Gastrocnemius medialis (tissue), 4 donors: ENCODE measurements at regions not wholly inside any gene's neighbourhood (a gene's known extent, or its start where the extent isn't known, plus 50 kb on each side); places are given as distances from the start of the nearest gene placed in this dataset.

Source experiments
- POLR2A ChIP-seq, 2 donors: fragments of 450-650 bp; IDR thresholded peaks; one replicate each; pipeline ENCODE4 v1.6.1; 2017; ENCODE audit warnings: antibody characterized with exemption in 2 of 2, mild to moderate bottlenecking in 2 of 2, moderate library complexity in 2 of 2
- TF ChIP-seq, protein P1 (sequence below), 5 experiments: fragments of 450-650 bp in 3 of 5; fragments of 200-600 bp in 2 of 5; sonication (generic) in 2 of 5; IDR thresholded peaks in 4 of 5; conservative IDR thresholded peaks in 1 of 5; 1 replicate in 4 of 5; 2 replicates in 1 of 5; pipeline ENCODE4 v1.5.1; 2016 to 2019; ENCODE audit warnings: antibody characterized with exemption in 5 of 5, mild to moderate bottlenecking in 3 of 5, moderate library complexity in 3 of 5

DNA sequence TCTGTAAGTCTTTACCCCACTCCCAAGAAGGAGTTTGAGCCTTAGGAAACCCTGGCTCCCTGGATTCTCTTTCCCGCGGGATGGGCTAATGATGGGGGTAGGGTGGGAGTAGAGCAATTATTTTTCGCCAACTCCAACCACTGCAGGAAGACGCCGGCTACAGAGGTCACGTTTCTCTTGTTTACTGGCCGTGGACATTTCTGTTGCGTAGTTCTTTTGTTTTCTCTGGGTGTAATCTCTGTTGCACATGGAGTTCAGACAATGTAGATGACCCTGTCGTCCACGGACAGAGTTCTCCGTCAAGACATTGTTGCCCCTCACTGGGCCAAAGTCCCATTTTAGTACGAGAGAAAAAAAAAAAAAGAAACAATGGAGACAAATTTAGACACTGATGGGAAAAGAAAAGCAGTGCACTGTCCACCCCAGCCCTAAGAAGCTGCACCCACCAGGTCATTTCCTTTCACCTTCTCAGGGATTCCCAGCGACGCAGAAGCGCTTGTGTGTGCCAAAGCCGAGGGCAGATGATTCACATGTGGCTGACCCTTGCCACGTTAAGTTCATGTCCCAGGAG is 133.9 kb upstream of the ARGLU1 start:
- TF ChIP-seq, protein P1, sequence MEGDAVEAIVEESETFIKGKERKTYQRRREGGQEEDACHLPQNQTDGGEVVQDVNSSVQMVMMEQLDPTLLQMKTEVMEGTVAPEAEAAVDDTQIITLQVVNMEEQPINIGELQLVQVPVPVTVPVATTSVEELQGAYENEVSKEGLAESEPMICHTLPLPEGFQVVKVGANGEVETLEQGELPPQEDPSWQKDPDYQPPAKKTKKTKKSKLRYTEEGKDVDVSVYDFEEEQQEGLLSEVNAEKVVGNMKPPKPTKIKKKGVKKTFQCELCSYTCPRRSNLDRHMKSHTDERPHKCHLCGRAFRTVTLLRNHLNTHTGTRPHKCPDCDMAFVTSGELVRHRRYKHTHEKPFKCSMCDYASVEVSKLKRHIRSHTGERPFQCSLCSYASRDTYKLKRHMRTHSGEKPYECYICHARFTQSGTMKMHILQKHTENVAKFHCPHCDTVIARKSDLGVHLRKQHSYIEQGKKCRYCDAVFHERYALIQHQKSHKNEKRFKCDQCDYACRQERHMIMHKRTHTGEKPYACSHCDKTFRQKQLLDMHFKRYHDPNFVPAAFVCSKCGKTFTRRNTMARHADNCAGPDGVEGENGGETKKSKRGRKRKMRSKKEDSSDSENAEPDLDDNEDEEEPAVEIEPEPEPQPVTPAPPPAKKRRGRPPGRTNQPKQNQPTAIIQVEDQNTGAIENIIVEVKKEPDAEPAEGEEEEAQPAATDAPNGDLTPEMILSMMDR (IDR thresholded peaks at IDR 0.05 in 4 of 5, conservative IDR thresholded peaks at IDR 0.05 in 1 of 5): no peak
- TF ChIP-seq POLR2A (IDR thresholded peaks at IDR 0.05): no peak
